ENCODE measurements at regions not wholly inside any gene's neighbourhood (a gene's known extent, or its start where the extent isn't known, plus 50 kb on each side); places are given as distances from the start of the nearest gene placed in this dataset.
"Not testable (repeated sequence)": the region's sequence is repeated elsewhere in the genome, so short reads cannot be mapped to it uniquely, and the experiment has no call there.

DNA sequence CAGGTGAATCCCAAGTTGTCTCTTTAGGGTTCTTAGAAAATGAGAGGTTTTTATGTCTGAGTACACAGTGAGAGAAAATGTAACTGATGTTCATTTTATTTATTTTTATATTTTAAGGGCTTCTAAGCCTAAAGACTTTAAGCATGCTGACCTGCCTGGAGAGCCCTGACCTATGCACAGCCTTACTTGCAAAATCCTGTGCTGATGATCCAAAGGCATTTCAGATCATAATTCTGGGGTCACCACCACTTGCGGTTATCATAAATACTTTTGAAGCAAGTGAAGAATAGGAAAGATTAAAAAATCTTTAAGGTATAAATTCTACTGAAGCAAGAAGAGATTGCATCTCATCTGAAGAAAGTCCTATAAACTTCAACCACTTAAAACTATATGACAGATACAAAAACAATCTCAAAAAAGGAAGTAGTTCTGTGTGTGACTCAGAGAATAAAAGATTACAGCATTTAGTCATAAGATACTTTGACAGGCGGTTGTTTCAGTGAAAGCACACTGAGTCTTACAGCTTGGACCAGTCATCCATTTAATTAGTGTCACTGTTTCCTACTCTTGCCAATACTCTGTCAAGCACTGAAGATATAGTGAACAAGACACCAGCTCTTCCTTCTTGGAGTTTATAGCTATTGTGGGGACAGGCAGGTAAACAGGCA, 245.2 kb upstream of the DIPK2B start:
- no peak for DNase-seq

- DNase-seq = no peak
Measured at GRCh38 chrX:45437186-45437585, 236.5 kb upstream of the DIPK2B start.

DNA sequence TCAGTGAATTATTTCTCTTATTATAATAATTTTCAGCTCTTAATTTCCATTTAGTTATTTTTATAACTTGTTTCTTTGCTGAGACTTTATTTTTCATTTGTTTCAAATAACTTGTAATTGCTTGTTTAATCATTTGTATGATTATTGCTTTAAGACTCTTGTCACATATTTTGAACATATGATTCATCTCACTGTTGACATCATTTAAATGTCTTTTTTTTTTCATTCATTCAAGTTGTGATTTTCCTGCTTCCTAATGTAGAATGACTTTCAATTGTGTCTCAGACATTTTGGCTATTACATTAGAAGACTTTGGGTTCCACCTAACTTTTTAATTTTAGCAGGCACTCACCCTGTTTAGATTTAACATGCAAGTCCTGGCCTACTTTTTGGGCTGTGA, 234.8 kb upstream of the DIPK2B start:
- DNase-seq = no peak

DNA sequence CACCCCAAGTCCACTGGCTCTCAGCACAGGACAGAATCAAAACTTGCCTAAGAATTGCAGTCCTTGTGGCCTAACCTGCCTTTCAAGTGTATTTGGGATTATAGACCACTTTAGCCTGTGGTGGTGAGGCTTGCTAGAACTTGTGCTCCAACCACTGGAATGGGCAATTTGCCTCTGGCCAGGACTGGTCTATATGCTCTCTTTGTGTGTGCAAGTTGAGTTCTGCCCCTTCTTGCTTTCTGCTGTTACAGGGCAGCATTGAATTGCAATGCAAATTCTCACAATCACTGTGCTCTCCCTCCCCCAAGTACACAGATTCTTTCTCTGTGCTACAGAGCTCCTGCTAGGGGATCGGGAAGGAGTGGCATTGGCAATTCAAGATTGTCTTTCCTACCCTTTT, 233.6 kb upstream of the DIPK2B start:
- DNase-seq = no peak

DNA sequence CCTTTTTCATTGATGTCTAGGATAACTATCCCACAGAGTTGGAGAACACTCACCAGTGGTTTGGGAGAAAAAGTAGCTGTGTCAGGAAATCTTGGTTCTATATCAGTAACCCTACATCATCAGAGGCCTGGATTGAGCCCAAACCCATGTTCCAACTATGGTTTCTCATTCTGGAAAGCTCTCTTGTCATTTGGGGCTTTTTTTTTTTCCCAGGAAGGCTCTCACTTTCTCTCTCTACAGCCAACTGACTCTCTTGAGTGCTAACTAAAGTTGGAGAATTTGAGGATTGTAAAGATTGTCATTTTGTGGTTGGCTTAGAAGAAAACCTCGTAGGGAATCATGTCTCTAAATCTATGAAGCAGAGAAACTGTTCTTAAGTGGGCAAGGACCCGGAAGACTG, 228.2 kb upstream of the DIPK2B start:
- no peak for DNase-seq

DNA sequence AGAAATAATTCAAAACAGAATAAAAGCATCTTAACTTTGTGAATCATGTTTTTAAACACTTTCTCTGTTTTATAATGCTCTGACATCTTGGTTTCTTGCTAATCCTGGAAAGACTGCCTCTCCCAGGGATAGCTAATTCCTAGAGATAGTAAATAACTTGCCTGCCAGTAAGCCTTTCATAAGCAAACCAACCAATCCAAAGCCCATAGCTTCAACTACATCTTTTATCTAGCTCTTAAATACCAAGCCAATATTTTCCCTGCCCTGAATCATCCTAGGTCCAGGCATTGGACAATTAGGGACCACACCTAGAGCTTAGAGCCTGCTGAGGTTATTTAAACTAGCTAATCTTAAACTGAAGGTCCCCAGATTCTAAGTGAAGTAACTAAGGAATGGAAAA, 223.7 kb upstream of the DIPK2B start:
- no peak for DNase-seq

DNA sequence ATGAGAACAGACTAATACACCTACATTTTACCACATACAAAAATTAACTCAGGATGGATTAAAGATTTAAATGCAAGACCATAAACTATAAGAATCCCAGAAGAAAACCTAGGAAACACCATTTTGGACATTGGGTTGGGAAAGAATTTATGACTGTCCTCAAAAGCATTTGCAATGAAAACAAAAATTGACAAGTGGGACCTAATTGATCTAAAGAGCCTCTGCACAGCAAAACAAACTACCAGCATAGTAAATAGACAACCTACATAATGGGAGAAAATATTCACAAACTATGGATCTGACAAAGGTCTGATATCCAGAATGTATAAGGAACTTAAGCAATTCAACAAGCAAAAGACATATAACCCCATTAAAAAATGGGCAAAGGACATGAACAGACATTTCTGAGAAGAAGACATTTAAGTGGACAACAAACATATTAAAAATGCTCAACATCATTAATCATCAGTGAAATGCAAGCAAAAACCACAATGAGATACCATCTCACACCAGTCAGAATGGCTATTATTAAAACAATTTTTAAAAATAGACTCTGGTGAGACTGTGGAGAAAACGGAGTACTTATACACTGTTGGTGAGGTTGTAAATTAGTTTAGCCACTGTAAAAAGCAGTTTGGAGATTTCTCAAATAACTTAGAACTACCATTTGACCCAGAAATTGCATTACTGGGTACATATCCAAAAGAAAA, 221.7 kb upstream of the DIPK2B start:
- DNase-seq = no peak

GRCh38 chrX:45421806-45422205, 221.1 kb upstream of the DIPK2B start:
- DNase-seq = no peak

DNA sequence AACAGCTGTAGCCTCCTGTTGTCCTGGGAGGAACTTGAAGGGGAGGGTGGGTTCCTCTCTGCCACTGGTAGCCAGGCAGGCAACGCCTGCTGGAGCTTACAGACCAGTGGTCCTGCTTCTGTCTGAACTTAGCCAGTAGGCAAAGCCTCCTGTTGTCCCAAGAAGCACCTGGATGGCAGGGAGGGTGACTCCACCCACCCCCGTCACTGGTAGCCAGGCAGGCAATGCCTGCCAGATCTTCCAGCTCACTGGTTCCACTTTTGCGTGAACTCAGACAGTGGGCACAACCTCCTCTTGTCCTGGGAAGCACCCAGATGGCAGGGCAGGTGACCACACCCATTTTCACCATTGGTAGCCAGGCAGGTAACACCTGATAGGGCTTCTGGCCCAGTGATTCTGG, 203.5 kb upstream of the DIPK2B start:
- no peak for DNase-seq

DNA sequence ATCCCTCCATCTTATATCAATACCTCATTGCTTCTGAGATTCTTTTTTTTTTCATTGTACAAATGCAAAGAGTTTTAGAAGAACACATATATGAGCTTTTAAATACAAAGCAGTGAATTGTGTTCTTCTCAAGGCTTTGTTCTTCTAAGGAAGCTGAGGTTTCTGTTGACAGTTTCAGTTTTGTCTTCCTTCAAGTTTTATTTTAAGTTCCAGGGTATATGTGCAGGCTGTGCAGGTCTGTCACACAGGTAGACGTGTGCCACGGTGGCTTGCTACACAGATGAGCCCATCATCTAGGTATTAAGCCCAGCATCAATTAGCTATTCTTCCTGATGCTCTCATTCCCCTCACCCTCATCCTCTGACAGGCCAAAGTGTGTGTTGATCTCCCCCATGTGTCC, 201.2 kb upstream of the DIPK2B start:
- DNase-seq = no peak

- not testable (repeated sequence) for DNase-seq
Measured at GRCh38 chrX:45400951-45401725, 200.5 kb upstream of the DIPK2B start.

GRCh38 chrX:45400027-45400779, 199.5 kb upstream of the DIPK2B start:
- no peak for DNase-seq

- no peak for DNase-seq
Measured at GRCh38 chrX:45385757-45386156, 185.1 kb upstream of the DIPK2B start.

- DNase-seq = no peak
Measured at GRCh38 chrX:45381841-45382240, 181.2 kb upstream of the DIPK2B start.

DNA sequence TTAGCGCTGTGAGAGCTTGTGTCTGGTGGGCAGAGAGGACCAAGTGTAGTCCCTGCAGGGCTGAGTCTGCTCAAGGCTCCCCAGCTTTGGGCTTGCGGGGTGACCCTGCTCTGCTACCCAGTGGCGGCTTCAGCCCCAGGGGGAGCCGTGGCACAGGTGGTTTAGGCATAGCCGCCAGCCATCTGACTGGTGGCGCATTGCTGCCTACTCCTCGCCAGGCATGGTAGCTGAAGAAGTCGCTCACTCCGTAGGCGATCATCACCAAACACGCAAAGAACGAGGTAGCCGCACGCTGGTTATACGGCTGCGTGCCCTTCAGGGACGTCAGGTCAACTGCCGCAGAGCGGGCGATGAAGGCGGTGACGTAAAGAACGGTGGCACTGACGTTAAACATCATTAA, 180.7 kb upstream of the DIPK2B start:
- DNase-seq = no peak

DNA sequence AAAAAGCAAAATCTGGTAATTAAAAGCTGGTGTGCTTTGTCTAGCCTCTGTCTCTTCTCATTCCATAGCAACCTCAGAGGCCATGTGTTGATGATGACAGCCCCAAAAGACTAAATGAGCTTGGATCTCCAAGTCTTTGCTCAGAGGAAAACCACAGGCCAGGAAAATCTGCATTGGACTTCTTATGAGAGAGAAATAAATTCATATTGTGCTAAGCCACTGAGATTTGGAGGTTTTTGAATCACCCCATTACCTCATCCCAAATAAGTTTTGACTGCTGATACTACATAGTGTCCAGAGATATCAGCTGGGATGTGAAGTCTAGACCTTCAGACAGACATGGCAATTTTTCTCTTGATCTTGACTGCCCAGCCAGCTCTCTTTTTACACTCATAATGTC, 178.6 kb upstream of the DIPK2B start:
- no peak for DNase-seq

DNA sequence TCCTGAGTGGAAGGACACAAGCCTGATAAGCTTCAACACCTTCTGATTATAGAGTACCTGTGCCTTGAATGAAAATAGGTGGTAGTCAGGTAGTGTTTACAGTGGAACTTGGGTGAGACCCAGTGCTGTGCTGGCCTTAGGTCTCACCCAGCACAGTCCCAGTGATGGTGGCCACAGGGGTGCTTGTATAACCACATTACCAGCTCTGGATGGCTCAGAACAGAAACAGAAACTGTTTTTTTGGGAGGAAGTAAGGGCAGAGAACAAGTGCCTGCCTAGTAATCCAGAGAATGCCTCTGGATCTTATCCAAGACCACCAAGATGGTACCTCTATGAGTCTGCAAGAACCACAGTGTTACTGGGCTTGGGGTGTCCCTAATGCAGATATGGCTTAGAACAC, 171.5 kb upstream of the DIPK2B start:
- DNase-seq = no peak

GRCh38 chrX:45368705-45369104, 168.0 kb upstream of the DIPK2B start:
- DNase-seq = no peak

DNA sequence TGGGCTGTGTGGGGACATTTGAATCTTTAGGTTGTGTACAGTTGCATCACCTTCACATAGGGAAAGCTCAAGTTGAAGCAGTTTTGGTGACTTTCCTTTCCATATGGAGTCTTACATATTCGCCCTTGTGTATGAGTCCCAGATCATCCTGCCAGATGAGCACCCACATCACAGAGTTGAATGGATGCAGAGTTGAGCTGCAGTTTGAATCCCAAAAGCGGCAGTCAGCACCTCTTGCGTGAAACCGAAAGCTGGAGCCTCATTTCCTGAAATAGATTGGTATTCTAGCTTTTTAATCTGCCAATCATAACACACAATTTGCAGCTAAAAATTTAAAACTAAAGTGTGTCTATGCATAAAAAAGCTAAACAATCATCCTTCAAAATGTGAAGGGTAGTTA, 162.9 kb upstream of the DIPK2B start:
- no peak for DNase-seq

DNA sequence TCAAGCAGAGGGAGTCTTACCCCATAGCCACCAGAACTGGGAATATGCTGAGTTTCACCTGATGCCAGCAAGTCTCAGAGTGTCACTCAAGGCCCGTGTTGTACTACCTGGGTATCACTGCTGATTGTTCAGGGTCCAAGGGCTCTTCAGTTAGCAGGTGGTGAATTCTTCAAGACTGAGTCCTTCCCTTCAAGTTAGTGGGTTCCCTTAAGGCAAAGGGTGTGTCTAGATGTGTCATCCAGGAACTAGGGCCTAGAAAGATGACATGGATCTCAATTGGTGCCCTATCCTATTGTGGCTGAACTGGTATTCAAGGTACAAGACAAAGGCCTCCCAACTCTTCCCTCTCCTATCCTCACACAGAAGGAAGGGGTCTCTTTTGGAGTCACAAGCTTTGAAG, 159.9 kb upstream of the DIPK2B start:
- no peak for DNase-seq

GRCh38 chrX:45358392-45358791, 157.7 kb upstream of the DIPK2B start:
- no peak for DNase-seq

DNA sequence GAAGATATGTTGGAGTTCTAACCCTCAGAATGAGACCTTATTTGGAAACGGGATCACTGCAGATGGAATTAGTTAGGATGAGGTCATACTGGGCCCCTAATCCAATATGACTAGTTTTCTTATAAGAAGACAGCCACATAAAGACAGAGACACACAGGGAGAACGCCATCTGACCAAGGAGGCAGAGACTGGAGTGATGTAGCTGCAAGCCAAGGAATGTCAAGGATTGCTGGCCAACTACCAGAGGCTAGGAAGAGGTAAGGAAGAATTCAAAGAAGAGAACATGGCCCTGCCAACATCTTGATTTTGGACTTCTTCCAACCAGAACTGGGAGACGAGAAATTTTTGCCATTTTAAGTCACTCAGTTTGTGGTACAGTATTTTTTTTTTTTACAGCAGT, 152.8 kb upstream of the DIPK2B start:
- DNase-seq = no peak

DNA sequence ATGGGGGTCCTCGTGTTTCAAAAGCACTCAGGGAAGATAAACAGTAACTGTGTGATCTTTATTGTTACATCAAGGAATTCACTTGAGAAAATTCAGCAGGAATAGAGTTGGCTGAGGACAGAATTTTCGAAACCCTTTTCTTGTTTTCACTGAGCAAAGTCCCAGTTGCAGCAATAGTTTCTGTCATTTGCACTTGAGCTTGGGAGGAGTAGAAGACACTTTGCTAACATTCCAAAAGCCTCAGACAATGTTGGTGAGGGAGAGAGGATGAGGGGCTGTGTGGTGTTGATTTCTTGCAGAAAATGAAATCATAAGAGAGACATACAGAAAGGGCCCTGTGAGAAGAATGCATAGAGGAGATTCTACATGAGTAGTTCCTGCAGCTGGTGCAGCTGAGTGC, 151.9 kb upstream of the DIPK2B start:
- no peak for DNase-seq

Measured in activated CD8-positive, alpha-beta memory T cell treated with anti-CD3 and anti-CD28 coated beads for 24 hours (primary cell).